Peyer's patch (tissue), 4 donors: ENCODE measurements at regions not wholly inside any gene's neighbourhood (a gene's known extent, or its start where the extent isn't known, plus 50 kb on each side); places are given as distances from the start of the nearest gene placed in this dataset.

ENCODE experiments used
- CTCF ChIP-seq, 6 experiments: fragments of 450-650 bp in 4 of 6; fragments of 200-600 bp in 2 of 6; sonication (generic) in 1 of 6; IDR thresholded peaks; one replicate each; pipeline ENCODE4 v1.5.1; 2017 to 2019; ENCODE audit warnings: antibody characterized with exemption in 6 of 6, mild to moderate bottlenecking in 3 of 6, moderate library complexity in 1 of 6
- POLR2A ChIP-seq, 2 donors: fragments of 450-650 bp; IDR thresholded peaks; one replicate each; pipeline ENCODE4 v1.5.1; 2017; ENCODE audit warnings: antibody characterized with exemption in 2 of 2, mild to moderate bottlenecking in 2 of 2, moderate library complexity in 2 of 2

- TF ChIP-seq CTCF (IDR thresholded peaks at IDR 0.05) = no peak
- no peak for TF ChIP-seq POLR2A (IDR thresholded peaks at IDR 0.05)
Measured at GRCh38 chr6:71430018-71430417, 141.4 kb downstream of the OGFRL1 start.
